ENCODE measurements at regions not wholly inside any gene's neighbourhood (a gene's known extent, or its start where the extent isn't known, plus 50 kb on each side); places are given as distances from the start of the nearest gene placed in this dataset.

GRCh38 chr18:72651033-72651432 is 106.9 kb upstream of the CBLN2 start:
- H3K79me2 ChIP-seq (ENCODE audit: control insufficient read depth, insufficient read depth, low read length, poor library complexity), result no peaks in the 10 kb centered on the region
- no peak overlapping the region for H3K27ac ChIP-seq (ENCODE audit: low read depth, low read length)
- H3K4me2 ChIP-seq (ENCODE audit: low read length), result no peak overlapping the region
- H2BK120ac ChIP-seq (ENCODE audit: insufficient read depth, low read length, poor library complexity), result no peak overlapping the region
- no peaks in the 10 kb centered on the region for H3K9me3 ChIP-seq (ENCODE audit: insufficient read depth, low read depth, low read length)
- H4K8ac ChIP-seq (ENCODE audit: low read depth, low read length), result no peak overlapping the region
- H3K79me1 ChIP-seq (ENCODE audit: low read length), result no peaks in the 10 kb centered on the region
- no peak overlapping the region for H4K12ac ChIP-seq (ENCODE audit: low read depth, low read length)
- H3K9ac ChIP-seq (ENCODE audit: low read length), result no peak overlapping the region
- H2BK12ac ChIP-seq (ENCODE audit: low read length), result no peak overlapping the region
- no peak overlapping the region for H2BK5ac ChIP-seq (ENCODE audit: low read depth, low read length, poor library complexity)
- no peak overlapping the region for H3K14ac ChIP-seq (ENCODE audit: low read length)
- H4K91ac ChIP-seq (ENCODE audit: low read depth, low read length), result no peak overlapping the region
- no peak for DNase-seq
- no peak overlapping the region for H3K23ac ChIP-seq (ENCODE audit: low read length)
- no peak overlapping the region for H3K18ac ChIP-seq (ENCODE audit: low read length)
- H2AFZ ChIP-seq (ENCODE audit: insufficient read depth, low read length, poor library complexity), result no peak overlapping the region
- H3K27me3 ChIP-seq (ENCODE audit: insufficient read depth, low read length), result no peaks in the 10 kb centered on the region
- H3K4me3 ChIP-seq (ENCODE audit: low read depth, low read length), result no peak overlapping the region
- no peak overlapping the region for H3K4ac ChIP-seq (ENCODE audit: low read depth, low read length)
- no peaks in the 10 kb centered on the region for H3K36me3 ChIP-seq (ENCODE audit: control insufficient read depth in 1 of 2, insufficient read depth in 2 of 2, low read length in 2 of 2)
- no peak overlapping the region for H2AK5ac ChIP-seq (ENCODE audit: low read length)
- no peaks in the 10 kb centered on the region for H3K4me1 ChIP-seq (ENCODE audit: control insufficient read depth in 1 of 2, insufficient read depth in 2 of 2, low read length in 2 of 2)
- WGBS (ENCODE audit: extremely low coverage, insufficient coverage, insufficient read length), result no CpG with 5 or more reads among the region's 5 CpGs

- Histone ChIP-seq H3K79me2 (ENCODE audit: control insufficient read depth, insufficient read depth, low read length, poor library complexity) (no peaks in the 10 kb centered on the region), H2BK120ac (ENCODE audit: insufficient read depth, low read length, poor library complexity) (no peak overlapping the region), H3K27ac (ENCODE audit: low read depth, low read length) (no peak overlapping the region), H4K12ac (ENCODE audit: low read depth, low read length) (no peak overlapping the region), H2BK12ac (ENCODE audit: low read length) (no peak overlapping the region), H3K14ac (ENCODE audit: low read length) (no peak overlapping the region), H3K79me1 (ENCODE audit: low read length) (no peaks in the 10 kb centered on the region), H3K4me3 (ENCODE audit: low read depth, low read length) (no peak overlapping the region), H3K9me3 (ENCODE audit: insufficient read depth, low read depth, low read length) (no peaks in the 10 kb centered on the region), H2AFZ (ENCODE audit: insufficient read depth, low read length, poor library complexity) (no peak overlapping the region), H3K18ac (ENCODE audit: low read length) (no peak overlapping the region), H3K23ac (ENCODE audit: low read length) (no peak overlapping the region), H4K8ac (ENCODE audit: low read depth, low read length) (no peak overlapping the region), H3K36me3 (ENCODE audit: control insufficient read depth in 1 of 2, insufficient read depth in 2 of 2, low read length in 2 of 2) (no peaks in the 10 kb centered on the region), H3K9ac (ENCODE audit: low read length) (no peak overlapping the region), H3K4ac (ENCODE audit: low read depth, low read length) (no peak overlapping the region), H4K91ac (ENCODE audit: low read depth, low read length) (no peak overlapping the region), H2AK5ac (ENCODE audit: low read length) (no peak overlapping the region), H3K4me2 (ENCODE audit: low read length) (no peak overlapping the region), H3K4me1 (ENCODE audit: control insufficient read depth in 1 of 2, insufficient read depth in 2 of 2, low read length in 2 of 2) (no peaks in the 10 kb centered on the region), H3K27me3 (ENCODE audit: insufficient read depth, low read length) (no peaks in the 10 kb centered on the region), H2BK5ac (ENCODE audit: low read depth, low read length, poor library complexity) (no peak overlapping the region)
- DNase-seq, result no peak
These were observed 104.4 kb upstream of the CBLN2 start for GRCh38 chr18:72648481-72648960.

- no peak overlapping the region for H4K91ac ChIP-seq (ENCODE audit: low read depth, low read length)
These were observed 103.9 kb upstream of the CBLN2 start for GRCh38 chr18:72648079-72648478.

GRCh38 chr18:72640557-72640956 is 96.4 kb upstream of the CBLN2 start:
- Histone ChIP-seq H3K9ac (ENCODE audit: low read length) (no peak overlapping the region), H3K4ac (ENCODE audit: low read depth, low read length) (no peak overlapping the region), H2AK5ac (ENCODE audit: low read length) (no peak overlapping the region), H3K27ac (ENCODE audit: low read depth, low read length) (no peak overlapping the region), H3K36me3 (ENCODE audit: control insufficient read depth in 1 of 2, insufficient read depth in 2 of 2, low read length in 2 of 2) (no peaks in the 10 kb centered on the region), H3K4me2 (ENCODE audit: low read length) (no peak overlapping the region), H3K4me3 (ENCODE audit: low read depth, low read length) (no peak overlapping the region), H3K9me3 (ENCODE audit: insufficient read depth, low read depth, low read length) (no peaks in the 10 kb centered on the region), H3K14ac (ENCODE audit: low read length) (no peak overlapping the region), H3K79me2 (ENCODE audit: control insufficient read depth, insufficient read depth, low read length, poor library complexity) (no peaks in the 10 kb centered on the region), H4K8ac (ENCODE audit: low read depth, low read length) (no peak overlapping the region), H3K79me1 (ENCODE audit: low read length) (peaks cover 2% of the 10 kb centered on the region), H3K23ac (ENCODE audit: low read length) (no peak overlapping the region), H3K4me1 (ENCODE audit: control insufficient read depth in 1 of 2, insufficient read depth in 2 of 2, low read length in 2 of 2) (no peaks in the 10 kb centered on the region), H3K27me3 (ENCODE audit: insufficient read depth, low read length) (no peaks in the 10 kb centered on the region), H3K18ac (ENCODE audit: low read length) (no peak overlapping the region), H2BK5ac (ENCODE audit: low read depth, low read length, poor library complexity) (no peak overlapping the region), H2BK12ac (ENCODE audit: low read length) (no peak overlapping the region), H2BK120ac (ENCODE audit: insufficient read depth, low read length, poor library complexity) (no peak overlapping the region), H2AFZ (ENCODE audit: insufficient read depth, low read length, poor library complexity) (no peak overlapping the region), H4K12ac (ENCODE audit: low read depth, low read length) (no peak overlapping the region), H4K91ac (ENCODE audit: low read depth, low read length) (no peak overlapping the region)
- no CpG with 5 or more reads among the region's 2 CpGs for WGBS (ENCODE audit: extremely low coverage, insufficient coverage, insufficient read length)
- DNase-seq, result no peak

More at GRCh38 chr18:72648079-72648478, 103.9 kb upstream of the CBLN2 start:
- H2BK5ac ChIP-seq (ENCODE audit: low read depth, low read length, poor library complexity), result no peak overlapping the region
- no peak for DNase-seq
- no peaks in the 10 kb centered on the region for H3K79me2 ChIP-seq (ENCODE audit: control insufficient read depth, insufficient read depth, low read length, poor library complexity)
- no peak overlapping the region for H2AK5ac ChIP-seq (ENCODE audit: low read length)
- H4K8ac ChIP-seq (ENCODE audit: low read depth, low read length), result no peak overlapping the region
- no peak overlapping the region for H2AFZ ChIP-seq (ENCODE audit: insufficient read depth, low read length, poor library complexity)
- H2BK120ac ChIP-seq (ENCODE audit: insufficient read depth, low read length, poor library complexity), result no peak overlapping the region
- no peak overlapping the region for H3K9ac ChIP-seq (ENCODE audit: low read length)
- H3K27me3 ChIP-seq (ENCODE audit: insufficient read depth, low read length), result no peaks in the 10 kb centered on the region
- H3K79me1 ChIP-seq (ENCODE audit: low read length), result no peaks in the 10 kb centered on the region
- H4K12ac ChIP-seq (ENCODE audit: low read depth, low read length), result no peak overlapping the region
- no peaks in the 10 kb centered on the region for H3K4me1 ChIP-seq (ENCODE audit: control insufficient read depth in 1 of 2, insufficient read depth in 2 of 2, low read length in 2 of 2)
- H3K36me3 ChIP-seq (ENCODE audit: control insufficient read depth in 1 of 2, insufficient read depth in 2 of 2, low read length in 2 of 2), result no peaks in the 10 kb centered on the region
- no peak overlapping the region for H3K4me3 ChIP-seq (ENCODE audit: low read depth, low read length)
- H3K18ac ChIP-seq (ENCODE audit: low read length), result no peak overlapping the region
- H3K4ac ChIP-seq (ENCODE audit: low read depth, low read length), result no peak overlapping the region
- no peaks in the 10 kb centered on the region for H3K9me3 ChIP-seq (ENCODE audit: insufficient read depth, low read depth, low read length)
- H3K14ac ChIP-seq (ENCODE audit: low read length), result no peak overlapping the region
- no peak overlapping the region for H2BK12ac ChIP-seq (ENCODE audit: low read length)
- H3K4me2 ChIP-seq (ENCODE audit: low read length), result no peak overlapping the region
- no peak overlapping the region for H3K23ac ChIP-seq (ENCODE audit: low read length)
- WGBS (ENCODE audit: extremely low coverage, insufficient coverage, insufficient read length), result no CpG with 5 or more reads among the region's 3 CpGs
- H3K27ac ChIP-seq (ENCODE audit: low read depth, low read length), result no peak overlapping the region

Data from trophoblast cell (in vitro differentiated cells and primary cell).